ENCODE measurements at regions not wholly inside any gene's neighbourhood (a gene's known extent, or its start where the extent isn't known, plus 50 kb on each side); places are given as distances from the start of the nearest gene placed in this dataset.

- TF ChIP-seq CTCF (IDR thresholded peaks at IDR 0.05; ENCODE audit: low read depth, low read length) (no peak), MYC (IDR thresholded peaks at IDR 0.05; ENCODE audit: low read depth, low read length) (no peak)
These were observed 52.7 kb upstream of the CRHR1 start for GRCh38 chr17:45731459-45731858.
